GM12878 (cell line): ENCODE measurements at regions not wholly inside any gene's neighbourhood (a gene's known extent, or its start where the extent isn't known, plus 50 kb on each side); places are given as distances from the start of the nearest gene placed in this dataset.

Experiments used
- ATAC-seq: fragments of 200-7000 bp; cut with Tn5 transposase; 3 replicates; pipeline ENCODE4 v1.9.1; 2020; ENCODE audit warnings: mild to moderate bottlenecking, moderate library complexity
- BruUV-seq: library from RNA; stranded (reverse); fragments of 400-500 nt; replicated peaks from 2 replicates; lab custom pipeline; 2021; lab: Mats Ljungman, UMichigan
- CTCF ChIA-PET: fragments of 300-600 bp; sonication (Branson Sonifier 250); formaldehyde crosslinking; extraction: SDS; loops from one replicate; lab custom pipeline; 2021; ENCODE audit warnings: inconsistent platforms; lab: Yijun Ruan, JAX
- POLR2A ChIA-PET: fragments of 350-600 bp; formaldehyde crosslinking; extraction: SDS; loops from one replicate; lab custom pipeline; 2021; ENCODE audit warnings: inconsistent platforms; lab: Charles Lee
- RAD21 ChIA-PET: fragments of 300-600 bp; sonication (Branson Sonifier 250); formaldehyde crosslinking; loops from one replicate; lab custom pipeline; 2023; ENCODE audit warnings: antibody characterized with exemption; ENCODE audit not compliant: unreplicated experiment; lab: Charles Lee
- SMC1A ChIA-PET: fragments of 300-600 bp; sonication (Branson Sonifier 250); formaldehyde crosslinking; loops from one replicate; lab custom pipeline; 2023; ENCODE audit not compliant: unreplicated experiment, uncharacterized antibody; lab: Charles Lee
- DNase-seq: peaks from one replicate; pipeline ENCODE4 v3.0.0-alpha.2; 2011; ENCODE audit warnings: low read depth, low spot score
- FAIRE-seq: peaks from 3 replicates; lab custom pipeline; 2011; peaks lifted over from hg19 to GRCh38; lab: Jason Lieb, UNC
- H2AFZ ChIP-seq: 2 replicates; pipeline ENCODE4 v1.6.0; 2011; ENCODE audit warnings: low read depth, low read length, control low read depth; ENCODE audit not compliant: control insufficient read depth
- H3K27ac ChIP-seq: 2 replicates; pipeline ENCODE4 v1.5.1; 2011; ENCODE audit warnings: control low read depth; ENCODE audit not compliant: control insufficient read depth, insufficient read depth
- H3K27me3 ChIP-seq, 2 experiments: replicated peaks in 1 of 2; 2 replicates each; pipeline versions ENCODE4 v1.6.0 to v1.6.1; 2011; ENCODE audit warnings: low read length in 1 of 2; ENCODE audit not compliant: control insufficient read depth in 2 of 2, insufficient read depth in 2 of 2
- H3K36me3 ChIP-seq, 2 experiments: 2 replicates each; pipeline ENCODE4 v1.5.1; 2011; ENCODE audit warnings: low read length in 1 of 2; ENCODE audit not compliant: control insufficient read depth in 2 of 2, insufficient read depth in 2 of 2
- H3K4me1 ChIP-seq: 2 replicates; pipeline ENCODE4 v1.6.1; 2011; ENCODE audit warnings: mild to moderate bottlenecking, low read length, moderate library complexity, mixed read lengths; ENCODE audit not compliant: control insufficient read depth, insufficient read depth
- H3K4me2 ChIP-seq: 2 replicates; pipeline ENCODE4 v1.6.0; 2011; ENCODE audit warnings: control low read depth; ENCODE audit not compliant: control insufficient read depth, insufficient read depth
- H3K4me3 ChIP-seq: fragments of 200-600 bp; sonication (generic); 2 replicates; pipeline ENCODE4 v1.5.1; 2016
- H3K79me2 ChIP-seq: 2 replicates; pipeline ENCODE4 v1.6.0; 2011; ENCODE audit warnings: low read length; ENCODE audit not compliant: control insufficient read depth, insufficient read depth
- H3K9ac ChIP-seq: 2 replicates; pipeline ENCODE4 v1.8.0; 2011; ENCODE audit warnings: low read length, control low read depth, mixed read lengths; ENCODE audit not compliant: control insufficient read depth, insufficient read depth
- H3K9me3 ChIP-seq: replicated peaks from 3 replicates; pipeline ENCODE4 v1.5.1; 2011; ENCODE audit warnings: mild to moderate bottlenecking, low read length; ENCODE audit not compliant: control insufficient read depth, insufficient read depth
- H4K20me1 ChIP-seq: 2 replicates; pipeline ENCODE4 v1.6.0; 2011; ENCODE audit not compliant: control insufficient read depth, insufficient read depth
- BACH1 ChIP-seq: fragments of 450-650 bp; IDR thresholded peaks from 2 replicates; pipeline ENCODE4 v1.6.1; 2017; ENCODE audit warnings: mild to moderate bottlenecking, borderline replicate concordance
- HDGF ChIP-seq: fragments of 450-650 bp; IDR thresholded peaks from 2 replicates; pipeline ENCODE4 v1.6.1; 2016; ENCODE audit warnings: antibody characterized with exemption
- IKZF1 ChIP-seq: fragments of 450-650 bp; conservative IDR thresholded peaks from 2 replicates; pipeline ENCODE4 v1.6.1; 2017; ENCODE audit warnings: antibody characterized with exemption, mild to moderate bottlenecking
- MTA3 ChIP-seq: IDR thresholded peaks from 2 replicates; pipeline ENCODE4 v1.6.1; 2012; ENCODE audit warnings: low read length, inconsistent platforms, borderline replicate concordance
- MYB ChIP-seq: fragments of 150-350 bp; IDR thresholded peaks from 2 replicates; pipeline ENCODE4 v1.6.1; 2014; ENCODE audit warnings: mild to moderate bottlenecking, low read depth, low read length, borderline replicate concordance
- NFYA ChIP-seq: IDR thresholded peaks from 2 replicates; pipeline ENCODE4 v1.6.1; 2011; ENCODE audit warnings: low read depth, mild to moderate bottlenecking, low read length, improper control_type of control experiment, borderline replicate concordance
- RFX5 ChIP-seq: IDR thresholded peaks from 2 replicates; pipeline ENCODE4 v1.6.1; 2011; ENCODE audit warnings: low read depth, low read length, improper control_type of control experiment
- SREBF2 ChIP-seq: IDR thresholded peaks from 2 replicates; pipeline ENCODE4 v1.6.1; 2012; ENCODE audit warnings: mild to moderate bottlenecking, low read length
- SRF ChIP-seq, 2 experiments: IDR thresholded peaks; 2 replicates each; pipeline ENCODE4 v1.6.1; 2011; ENCODE audit warnings: low read depth in 2 of 2, low read length in 2 of 2, mild to moderate bottlenecking in 1 of 2, moderate library complexity in 1 of 2
- STAT3 ChIP-seq: IDR thresholded peaks from 2 replicates; pipeline ENCODE4 v1.6.1; 2011; ENCODE audit warnings: low read depth, low read length, improper control_type of control experiment
- TARDBP ChIP-seq: IDR thresholded peaks from 2 replicates; pipeline ENCODE4 v1.6.1; 2016; ENCODE audit warnings: borderline replicate concordance
- TBL1XR1 ChIP-seq: IDR thresholded peaks from 2 replicates; pipeline ENCODE4 v1.6.1; 2012; ENCODE audit warnings: low read depth, low read length, improper control_type of control experiment
- WRNIP1 ChIP-seq: IDR thresholded peaks from 2 replicates; pipeline ENCODE4 v1.6.1; 2011; ENCODE audit warnings: low read depth, low read length, improper control_type of control experiment, borderline replicate concordance
- ZBED1 ChIP-seq: IDR thresholded peaks from 2 replicates; pipeline ENCODE4 v1.6.1; 2016; ENCODE audit warnings: borderline replicate concordance
- ZNF217 ChIP-seq: fragments of 450-650 bp; IDR thresholded peaks from 2 replicates; pipeline ENCODE4 v1.6.1; 2017; ENCODE audit warnings: antibody characterized with exemption, mild to moderate bottlenecking
- WGBS: methylation state at CpG from one replicate; pipeline ENCODE4 v1.1.6; 2016; ENCODE audit warnings: low lambda C conversion rate; ENCODE audit not compliant: insufficient replicate concordance, insufficient coverage; ENCODE audit errors: missing lambda C conversion rate; 5-methylcytosine and 5-hydroxymethylcytosine counted together
- in situ Hi-C: fragments of 300-500 bp; cut with MboI; formaldehyde crosslinking; loops from 9 replicates; pipeline ENCODE4 v1.14.3; 2018; ENCODE audit warnings: mixed read lengths
- intact Hi-C: fragments of 100-400 bp; cut with micrococcal nuclease; formaldehyde crosslinking; loops from one replicate; pipeline ENCODE4 v1.14.2; 2022; ENCODE audit not compliant: unreplicated experiment
- TF ChIP-seq, protein P1 (sequence below): fragments of 450-650 bp; IDR thresholded peaks from 2 replicates; pipeline ENCODE4 v1.6.1; 2016; ENCODE audit warnings: mild to moderate bottlenecking
- TF ChIP-seq, protein P2 (sequence below): fragments of 450-650 bp; IDR thresholded peaks from 2 replicates; pipeline ENCODE4 v1.6.1; 2018; ENCODE audit warnings: mild to moderate bottlenecking, low read depth, moderate library complexity; ENCODE audit not compliant: partially characterized antibody
- TF ChIP-seq, protein P3 (sequence below), 3 experiments: IDR thresholded peaks in 2 of 3; conservative IDR thresholded peaks in 1 of 3; 2 replicates each; pipeline ENCODE4 v1.5.1; 2011; ENCODE audit warnings: low read depth in 3 of 3, low read length in 3 of 3, mild to moderate bottlenecking in 3 of 3, control low read depth in 2 of 3, moderate library complexity in 2 of 3, inconsistent platforms in 1 of 3, mixed read lengths in 1 of 3; ENCODE audit not compliant: control insufficient read depth in 2 of 3, insufficient read depth in 1 of 3; ENCODE audit errors: extremely low read depth in 1 of 3

DNA sequence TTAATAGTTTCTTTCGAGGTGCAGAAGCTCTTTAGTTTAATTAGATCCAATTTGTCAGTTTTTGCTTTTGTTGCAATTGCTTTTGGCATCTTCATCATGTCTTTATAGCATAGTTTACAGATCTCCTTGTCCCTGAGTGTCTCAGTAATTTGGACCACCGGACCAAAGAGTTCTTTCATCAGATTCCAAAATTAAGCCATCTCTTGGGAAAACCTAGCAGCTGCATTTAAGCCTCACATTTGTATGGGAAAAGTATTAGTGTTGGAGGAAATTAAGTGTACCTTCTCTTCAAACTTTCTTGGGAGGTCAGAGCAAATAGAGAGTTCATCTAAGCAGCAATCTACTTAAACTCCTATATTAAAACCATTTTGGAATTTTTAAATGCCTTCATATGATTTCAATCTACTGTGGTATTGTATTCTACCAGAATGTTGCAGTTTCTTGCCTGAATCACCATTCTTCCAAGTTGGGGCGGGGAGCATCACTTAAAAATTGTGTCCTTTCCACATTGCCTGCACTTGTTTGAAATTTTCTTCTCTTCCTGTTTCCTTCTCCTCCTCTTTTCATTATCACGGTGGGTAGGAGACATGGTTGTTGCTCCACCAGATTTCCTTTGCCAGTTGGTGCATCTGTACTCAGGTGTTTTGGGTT is 97.3 kb upstream of the DAB2 start (continued):
- TF ChIP-seq, protein P1, sequence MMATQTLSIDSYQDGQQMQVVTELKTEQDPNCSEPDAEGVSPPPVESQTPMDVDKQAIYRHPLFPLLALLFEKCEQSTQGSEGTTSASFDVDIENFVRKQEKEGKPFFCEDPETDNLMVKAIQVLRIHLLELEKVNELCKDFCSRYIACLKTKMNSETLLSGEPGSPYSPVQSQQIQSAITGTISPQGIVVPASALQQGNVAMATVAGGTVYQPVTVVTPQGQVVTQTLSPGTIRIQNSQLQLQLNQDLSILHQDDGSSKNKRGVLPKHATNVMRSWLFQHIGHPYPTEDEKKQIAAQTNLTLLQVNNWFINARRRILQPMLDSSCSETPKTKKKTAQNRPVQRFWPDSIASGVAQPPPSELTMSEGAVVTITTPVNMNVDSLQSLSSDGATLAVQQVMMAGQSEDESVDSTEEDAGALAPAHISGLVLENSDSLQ: no peak

DNA sequence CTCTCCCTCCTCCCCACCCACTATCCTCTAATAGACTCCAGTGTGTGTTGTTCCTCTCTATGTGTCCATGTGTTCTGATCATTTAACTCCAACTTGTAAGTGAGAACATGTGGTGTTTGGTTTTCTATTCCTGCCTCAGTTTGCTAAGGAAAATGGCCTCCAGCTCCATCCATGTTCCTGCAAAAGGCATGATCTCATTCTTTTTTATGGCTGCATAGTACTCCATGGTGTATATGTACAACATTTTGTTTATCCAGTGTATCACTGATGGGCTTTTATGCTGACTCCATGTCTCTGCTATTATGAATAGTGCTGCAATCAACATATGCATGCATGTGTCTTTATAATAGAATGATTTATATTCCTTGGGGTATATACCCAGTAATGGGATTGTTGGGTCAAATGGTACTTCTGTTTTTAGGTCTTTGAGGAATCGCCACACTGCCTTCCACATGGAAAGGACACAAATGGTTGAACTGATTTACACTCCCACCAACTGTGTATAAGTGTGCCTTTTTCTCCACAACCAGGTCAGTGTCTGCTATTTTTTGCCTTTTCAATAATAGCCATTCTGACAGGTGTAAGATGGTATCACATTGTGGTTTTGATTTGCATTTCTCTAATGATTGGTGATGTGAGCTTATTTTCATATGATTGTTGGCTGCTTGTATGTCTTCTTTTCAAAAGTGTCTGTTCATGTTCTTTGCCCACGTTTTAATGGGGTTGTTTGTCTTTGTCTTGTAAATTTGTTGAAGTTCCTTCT is 96.5 kb upstream of the DAB2 start:
- ChIA-PET SMC1A (no interaction called here), RAD21 (no interaction called here), POLR2A (no interaction called here), CTCF (no interaction called here)
- Histone ChIP-seq H3K4me1 (no peaks in the 10 kb centered on the region), H3K36me3 (no peaks in the 10 kb centered on the region), H3K27me3 (no peaks in the 10 kb centered on the region), H3K79me2 (no peaks in the 10 kb centered on the region), H3K4me2 (no peak overlapping the region), H3K27ac (no peak overlapping the region), H4K20me1 (no peaks in the 10 kb centered on the region), H3K9ac (no peak overlapping the region), H2AFZ (no peak overlapping the region), H3K4me3 (no peak overlapping the region), H3K9me3 (no peaks in the 10 kb centered on the region)
- FAIRE-seq (no peak), ATAC-seq (no peak), DNase-seq (no peak)
- no TSS peak for BruUV-seq
- intact Hi-C loops (no loop called here), in situ Hi-C loops (no loop called here)
- WGBS: 23% methylated on average over 2 of the region's 2 CpGs
- no peak for TF ChIP-seq HDGF
- no peak for TF ChIP-seq NFYA
- TF ChIP-seq ZNF217: no peak
- no peak for TF ChIP-seq RFX5
- no peak for TF ChIP-seq WRNIP1
- TF ChIP-seq SRF (IDR thresholded peaks at IDR 0.05; ENCODE audit: low read depth in 2 of 2, low read length in 2 of 2): no peak
- TF ChIP-seq MYB: no peak
- no peak for TF ChIP-seq ZBED1
- TF ChIP-seq SREBF2: no peak
- TF ChIP-seq TARDBP: no peak
- no peak for TF ChIP-seq TBL1XR1
- no peak for TF ChIP-seq IKZF1
- no peak for TF ChIP-seq BACH1
- TF ChIP-seq, protein P2, sequence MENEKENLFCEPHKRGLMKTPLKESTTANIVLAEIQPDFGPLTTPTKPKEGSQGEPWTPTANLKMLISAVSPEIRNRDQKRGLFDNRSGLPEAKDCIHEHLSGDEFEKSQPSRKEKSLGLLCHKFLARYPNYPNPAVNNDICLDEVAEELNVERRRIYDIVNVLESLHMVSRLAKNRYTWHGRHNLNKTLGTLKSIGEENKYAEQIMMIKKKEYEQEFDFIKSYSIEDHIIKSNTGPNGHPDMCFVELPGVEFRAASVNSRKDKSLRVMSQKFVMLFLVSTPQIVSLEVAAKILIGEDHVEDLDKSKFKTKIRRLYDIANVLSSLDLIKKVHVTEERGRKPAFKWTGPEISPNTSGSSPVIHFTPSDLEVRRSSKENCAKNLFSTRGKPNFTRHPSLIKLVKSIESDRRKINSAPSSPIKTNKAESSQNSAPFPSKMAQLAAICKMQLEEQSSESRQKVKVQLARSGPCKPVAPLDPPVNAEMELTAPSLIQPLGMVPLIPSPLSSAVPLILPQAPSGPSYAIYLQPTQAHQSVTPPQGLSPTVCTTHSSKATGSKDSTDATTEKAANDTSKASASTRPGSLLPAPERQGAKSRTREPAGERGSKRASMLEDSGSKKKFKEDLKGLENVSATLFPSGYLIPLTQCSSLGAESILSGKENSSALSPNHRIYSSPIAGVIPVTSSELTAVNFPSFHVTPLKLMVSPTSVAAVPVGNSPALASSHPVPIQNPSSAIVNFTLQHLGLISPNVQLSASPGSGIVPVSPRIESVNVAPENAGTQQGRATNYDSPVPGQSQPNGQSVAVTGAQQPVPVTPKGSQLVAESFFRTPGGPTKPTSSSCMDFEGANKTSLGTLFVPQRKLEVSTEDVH: no peak
- TF ChIP-seq, protein P3, sequence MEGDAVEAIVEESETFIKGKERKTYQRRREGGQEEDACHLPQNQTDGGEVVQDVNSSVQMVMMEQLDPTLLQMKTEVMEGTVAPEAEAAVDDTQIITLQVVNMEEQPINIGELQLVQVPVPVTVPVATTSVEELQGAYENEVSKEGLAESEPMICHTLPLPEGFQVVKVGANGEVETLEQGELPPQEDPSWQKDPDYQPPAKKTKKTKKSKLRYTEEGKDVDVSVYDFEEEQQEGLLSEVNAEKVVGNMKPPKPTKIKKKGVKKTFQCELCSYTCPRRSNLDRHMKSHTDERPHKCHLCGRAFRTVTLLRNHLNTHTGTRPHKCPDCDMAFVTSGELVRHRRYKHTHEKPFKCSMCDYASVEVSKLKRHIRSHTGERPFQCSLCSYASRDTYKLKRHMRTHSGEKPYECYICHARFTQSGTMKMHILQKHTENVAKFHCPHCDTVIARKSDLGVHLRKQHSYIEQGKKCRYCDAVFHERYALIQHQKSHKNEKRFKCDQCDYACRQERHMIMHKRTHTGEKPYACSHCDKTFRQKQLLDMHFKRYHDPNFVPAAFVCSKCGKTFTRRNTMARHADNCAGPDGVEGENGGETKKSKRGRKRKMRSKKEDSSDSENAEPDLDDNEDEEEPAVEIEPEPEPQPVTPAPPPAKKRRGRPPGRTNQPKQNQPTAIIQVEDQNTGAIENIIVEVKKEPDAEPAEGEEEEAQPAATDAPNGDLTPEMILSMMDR (IDR thresholded peaks at IDR 0.05 in 2 of 3, conservative IDR thresholded peaks at IDR 0.05 in 1 of 3; ENCODE audit: control insufficient read depth in 2 of 3, extremely low read depth in 1 of 3, insufficient read depth in 1 of 3, low read depth in 3 of 3, low read length in 3 of 3): no peak
- no peak for TF ChIP-seq MTA3
- TF ChIP-seq STAT3: no peak
